ENCODE measurements at regions not wholly inside any gene's neighbourhood (a gene's known extent, or its start where the extent isn't known, plus 50 kb on each side); places are given as distances from the start of the nearest gene placed in this dataset.

DNA sequence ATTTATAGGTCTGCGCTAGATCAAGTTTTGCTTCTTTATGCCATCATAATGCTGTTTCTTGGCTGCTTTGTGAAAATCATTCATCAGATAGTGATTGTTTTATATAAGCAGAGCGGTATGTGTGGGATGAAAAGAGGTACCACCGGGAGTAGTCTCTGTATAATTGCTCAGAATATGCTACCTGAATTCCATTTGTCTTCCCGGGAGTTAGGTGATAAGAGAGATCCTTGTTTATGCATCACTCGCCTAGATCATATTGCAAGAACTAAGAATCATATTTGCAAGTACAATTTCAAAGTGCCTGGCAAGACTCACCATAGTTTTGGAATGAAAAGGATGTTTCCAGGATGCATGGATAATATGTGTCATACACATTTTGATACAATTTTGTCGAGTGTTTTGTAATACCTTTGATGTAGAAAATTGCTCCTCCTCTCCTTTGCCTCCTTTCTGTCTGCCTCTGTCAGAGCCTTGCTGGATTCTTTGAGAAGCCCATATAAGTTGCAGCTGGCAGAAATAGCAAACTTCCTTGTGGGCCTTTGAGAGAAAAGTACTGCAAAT, 1306.0 kb upstream of the SLC10A2 start:
- TF ChIP-seq JUN (IDR thresholded peaks at IDR 0.05; ENCODE audit: low read depth, low read length), result no peak
- no peak for TF ChIP-seq SIN3A (conservative IDR thresholded peaks at IDR 0.05 in 1 of 2, IDR thresholded peaks at IDR 0.05 in 1 of 2; ENCODE audit: low read depth in 1 of 2, low read length in 2 of 2)
- TF ChIP-seq POLR2AphosphoS5 (IDR thresholded peaks at IDR 0.05; ENCODE audit: low read depth, low read length), result no peak
- TF ChIP-seq POLR2A (IDR thresholded peaks at IDR 0.05; ENCODE audit: control extremely low read depth in 1 of 2, low read depth in 2 of 2, low read length in 2 of 2), result no peak
- TF ChIP-seq, protein P1, sequence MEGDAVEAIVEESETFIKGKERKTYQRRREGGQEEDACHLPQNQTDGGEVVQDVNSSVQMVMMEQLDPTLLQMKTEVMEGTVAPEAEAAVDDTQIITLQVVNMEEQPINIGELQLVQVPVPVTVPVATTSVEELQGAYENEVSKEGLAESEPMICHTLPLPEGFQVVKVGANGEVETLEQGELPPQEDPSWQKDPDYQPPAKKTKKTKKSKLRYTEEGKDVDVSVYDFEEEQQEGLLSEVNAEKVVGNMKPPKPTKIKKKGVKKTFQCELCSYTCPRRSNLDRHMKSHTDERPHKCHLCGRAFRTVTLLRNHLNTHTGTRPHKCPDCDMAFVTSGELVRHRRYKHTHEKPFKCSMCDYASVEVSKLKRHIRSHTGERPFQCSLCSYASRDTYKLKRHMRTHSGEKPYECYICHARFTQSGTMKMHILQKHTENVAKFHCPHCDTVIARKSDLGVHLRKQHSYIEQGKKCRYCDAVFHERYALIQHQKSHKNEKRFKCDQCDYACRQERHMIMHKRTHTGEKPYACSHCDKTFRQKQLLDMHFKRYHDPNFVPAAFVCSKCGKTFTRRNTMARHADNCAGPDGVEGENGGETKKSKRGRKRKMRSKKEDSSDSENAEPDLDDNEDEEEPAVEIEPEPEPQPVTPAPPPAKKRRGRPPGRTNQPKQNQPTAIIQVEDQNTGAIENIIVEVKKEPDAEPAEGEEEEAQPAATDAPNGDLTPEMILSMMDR (IDR thresholded peaks at IDR 0.05; ENCODE audit: control extremely low read depth in 1 of 3, insufficient read depth in 1 of 3, low read depth in 1 of 3, low read length in 3 of 3), result no peak
- TF ChIP-seq GABPA (IDR thresholded peaks at IDR 0.05; ENCODE audit: borderline replicate concordance, insufficient read depth, low read length), result no peak
- no peak for TF ChIP-seq EP300 (IDR thresholded peaks at IDR 0.05; ENCODE audit: borderline replicate concordance in 1 of 2, low read depth in 2 of 2, low read length in 2 of 2)
- TF ChIP-seq YY1 (IDR thresholded peaks at IDR 0.05; ENCODE audit: low read depth, low read length), result no peak
